Upper lobe of right lung (tissue), 1 donor: ENCODE measurements at regions not wholly inside any gene's neighbourhood (a gene's known extent, or its start where the extent isn't known, plus 50 kb on each side); places are given as distances from the start of the nearest gene placed in this dataset.

ENCODE experiments used
- ATAC-seq: fragments of 200-7000 bp; cut with Tn5 transposase; one replicate; pipeline ENCODE4 v1.9.1; 2020; ENCODE audit warnings: mild to moderate bottlenecking, moderate library complexity
- DNase-seq: peaks from one replicate; pipeline ENCODE4 v3.0.0-alpha.2; 2020
- H3K27ac ChIP-seq: fragments of 200-600 bp; one replicate; pipeline ENCODE4 v1.8.0; 2022
- H3K27me3 ChIP-seq: fragments of 200-600 bp; one replicate; pipeline ENCODE4 v1.8.0; 2022; ENCODE audit warnings: mild to moderate bottlenecking
- H3K36me3 ChIP-seq: fragments of 200-600 bp; one replicate; pipeline ENCODE4 v1.8.0; 2022
- H3K4me1 ChIP-seq: fragments of 200-600 bp; one replicate; pipeline ENCODE4 v1.8.0; 2022
- H3K4me3 ChIP-seq: fragments of 200-600 bp; one replicate; pipeline ENCODE4 v1.8.0; 2022; ENCODE audit warnings: mild to moderate bottlenecking
- H3K9me3 ChIP-seq: fragments of 200-600 bp; one replicate; pipeline ENCODE4 v1.8.0; 2022
- CTCF ChIP-seq: fragments of 200-600 bp; IDR thresholded peaks from one replicate; pipeline ENCODE4 v1.8.0; 2022; ENCODE audit warnings: antibody characterized with exemption
- intact Hi-C: fragments of 100-400 bp; cut with DNase I; formaldehyde crosslinking; loops from one replicate; pipeline ENCODE4 v1.11.0; 2022
- donor health status: DM: no; HTN: yes; CAD: no; lungs with severe emphysema.

GRCh38 chr2:237229905-237230304, 144.2 kb downstream of the COPS8 start:
- Histone ChIP-seq H3K36me3 (no peaks in the 10 kb centered on the region), H3K4me1 (no peaks in the 10 kb centered on the region), H3K27ac (no peak overlapping the region), H3K4me3 (no peak overlapping the region), H3K9me3 (no peaks in the 10 kb centered on the region), H3K27me3 (peaks cover 4% of the 10 kb centered on the region)
- intact Hi-C loops, result no loop called here
- DNase-seq, result no peak
- TF ChIP-seq CTCF, result no peak
- ATAC-seq, result no peak

GRCh38 chr2:237230355-237230754, 144.7 kb downstream of the COPS8 start:
- intact Hi-C loops, result no loop called here
- Histone ChIP-seq H3K27me3 (peaks cover 4% of the 10 kb centered on the region), H3K27ac (no peak overlapping the region), H3K36me3 (no peaks in the 10 kb centered on the region), H3K4me3 (no peak overlapping the region), H3K4me1 (no peaks in the 10 kb centered on the region), H3K9me3 (no peaks in the 10 kb centered on the region)
- TF ChIP-seq CTCF, result no peak
- ATAC-seq, result no peak
- no peak for DNase-seq

GRCh38 chr2:237231593-237231992, 145.9 kb downstream of the COPS8 start:
- peaks cover 4% of the 10 kb centered on the region for H3K4me1 ChIP-seq
- no peak overlapping the region for H3K27ac ChIP-seq
- peaks cover 4% of the 10 kb centered on the region for H3K27me3 ChIP-seq
- no peak overlapping the region for H3K4me3 ChIP-seq
- no peak for ATAC-seq
- no peak for TF ChIP-seq CTCF
- DNase-seq, result no peak
- H3K36me3 ChIP-seq, result no peaks in the 10 kb centered on the region
- no peaks in the 10 kb centered on the region for H3K9me3 ChIP-seq
- intact Hi-C loops, result no loop called here

GRCh38 chr2:237232166-237232565, 146.5 kb downstream of the COPS8 start:
- H3K27ac ChIP-seq, result no peak overlapping the region
- intact Hi-C loops, result no loop called here
- TF ChIP-seq CTCF, result no peak
- H3K27me3 ChIP-seq, result peaks cover 4% of the 10 kb centered on the region
- H3K4me3 ChIP-seq, result no peak overlapping the region
- H3K9me3 ChIP-seq, result no peaks in the 10 kb centered on the region
- ATAC-seq (no peak), DNase-seq (no peak)
- H3K36me3 ChIP-seq, result no peaks in the 10 kb centered on the region
- peaks cover 4% of the 10 kb centered on the region for H3K4me1 ChIP-seq

DNA sequence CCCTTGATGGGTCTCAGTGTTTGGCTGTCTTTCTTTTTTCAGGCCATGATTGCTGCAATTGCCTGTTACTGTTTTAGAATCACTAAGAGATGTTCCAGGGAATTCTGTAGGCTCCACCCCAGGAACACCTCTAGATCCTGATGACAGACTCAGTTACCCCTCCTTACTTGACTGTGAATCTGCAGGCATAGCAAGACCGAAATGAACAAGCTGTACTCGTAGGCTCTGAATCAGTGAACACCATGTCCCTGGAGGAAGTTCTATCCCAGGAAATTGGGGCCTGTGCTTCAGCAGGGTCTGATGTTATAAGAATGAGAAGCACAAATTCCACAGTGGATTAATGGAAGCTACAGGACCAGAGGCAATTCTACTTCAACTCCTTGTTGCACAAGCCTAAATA, 148.6 kb downstream of the COPS8 start:
- Histone ChIP-seq H3K4me1 (peaks cover 4% of the 10 kb centered on the region), H3K27ac (peak overlapping the region; percentile 32), H3K36me3 (no peaks in the 10 kb centered on the region), H3K9me3 (no peaks in the 10 kb centered on the region), H3K4me3 (no peak overlapping the region), H3K27me3 (peaks cover 4% of the 10 kb centered on the region)
- no peak for ATAC-seq
- intact Hi-C loops, result no loop called here
- DNase-seq, result no peak
- TF ChIP-seq CTCF, result no peak

GRCh38 chr2:237235383-237236095, 149.8 kb downstream of the COPS8 start:
- H3K4me3 ChIP-seq, result no peak overlapping the region
- DNase-seq, result no peak
- H3K4me1 ChIP-seq, result peaks cover 4% of the 10 kb centered on the region
- no peaks in the 10 kb centered on the region for H3K9me3 ChIP-seq
- peaks cover 4% of the 10 kb centered on the region for H3K27me3 ChIP-seq
- H3K36me3 ChIP-seq, result no peaks in the 10 kb centered on the region
- peak overlapping the region; percentile 36 for H3K27ac ChIP-seq
- ATAC-seq, result peak; percentile 62
- intact Hi-C loops, result no loop called here
- TF ChIP-seq CTCF, result no peak
